A549 (cell line): ENCODE measurements at regions not wholly inside any gene's neighbourhood (a gene's known extent, or its start where the extent isn't known, plus 50 kb on each side); places are given as distances from the start of the nearest gene placed in this dataset.
"Not testable (repeated sequence)": the region's sequence is repeated elsewhere in the genome, so short reads cannot be mapped to it uniquely, and the experiment has no call there.

Experiments
- ATAC-seq, 2 experiments: fragments of 200-7000 bp in 1 of 2; fragments of >200 bp in 1 of 2; cut with Nextera tagmentation in 1 of 2; cut with Tn5 transposase in 1 of 2; 3 replicates each; pipeline versions ENCODE4 v1.8.0 to v1.9.1; 2018 to 2020; ENCODE audit warnings: mild to moderate bottlenecking in 1 of 2, moderate library complexity in 1 of 2
- CTCF ChIA-PET: fragments of 300-600 bp; sonication (Branson Sonifier 250); formaldehyde crosslinking; extraction: SDS; loops from one replicate; lab custom pipeline; 2021; ENCODE audit warnings: antibody characterized with exemption, inconsistent platforms; lab: Yijun Ruan, JAX
- POLR2A ChIA-PET: fragments of 350-600 bp; formaldehyde crosslinking; extraction: SDS; loops from one replicate; lab custom pipeline; 2021; ENCODE audit warnings: antibody characterized with exemption, inconsistent platforms; lab: Yijun Ruan, JAX
- DNase-seq, 2 experiments: peaks; one replicate each; pipeline versions ENCODE4 v3.0.0 to v3.0.0-alpha.2; 2011 to 2016; ENCODE audit warnings: low read depth in 1 of 2, low spot score in 1 of 2
- FAIRE-seq: peaks from 2 replicates; lab custom pipeline; 2011; peaks lifted over from hg19 to GRCh38; lab: Jason Lieb, UNC
- H3K27ac ChIP-seq, 2 experiments: fragments of >200 bp; sonication (Bioruptor Twin); formaldehyde crosslinking; 3 replicates each; pipeline ENCODE4 v1.5.1; 2016 to 2017
- H3K4me1 ChIP-seq: fragments of >200 bp; sonication (Bioruptor Twin); formaldehyde crosslinking; 3 replicates; pipeline ENCODE4 v1.6.1; 2016
- H3K4me2 ChIP-seq: fragments of >200 bp; sonication (Bioruptor Twin); formaldehyde crosslinking; 3 replicates; pipeline ENCODE4 v1.6.1; 2016
- H3K4me3 ChIP-seq: fragments of >200 bp; sonication (Bioruptor Twin); formaldehyde crosslinking; 3 replicates; pipeline ENCODE4 v1.5.1; 2016
- H3K9me3 ChIP-seq: fragments of >200 bp; sonication (Bioruptor Twin); formaldehyde crosslinking; 3 replicates; pipeline ENCODE4 v1.6.1; 2016
- BCL3 ChIP-seq: fragments of >200 bp; sonication (Bioruptor Twin); formaldehyde crosslinking; IDR thresholded peaks from 3 replicates; pipeline ENCODE4 v1.6.1; 2016
- BHLHE40 ChIP-seq: IDR thresholded peaks from 2 replicates; pipeline ENCODE4 v1.6.1; 2012; ENCODE audit warnings: low read depth, low read length, inconsistent platforms
- CBX8 ChIP-seq: fragments of 200-600 bp; sonication (generic); IDR thresholded peaks from 2 replicates; pipeline ENCODE4 v1.6.1; 2016
- CEBPB ChIP-seq, 2 experiments: fragments of >200 bp in 1 of 2; sonication (Bioruptor Twin) in 1 of 2; formaldehyde crosslinking in 1 of 2; IDR thresholded peaks; 2 replicates each; pipeline ENCODE4 v1.6.1; 2012 to 2016
- E2F6 ChIP-seq: IDR thresholded peaks from 2 replicates; pipeline ENCODE4 v1.6.1; 2012; ENCODE audit warnings: low read depth, borderline replicate concordance
- EHF ChIP-seq: fragments of 250-450 bp; sonication (Bioruptor Pico); IDR thresholded peaks from 2 replicates; pipeline ENCODE4 v1.5.0; 2020; ENCODE audit warnings: mild to moderate bottlenecking
- EHMT2 ChIP-seq: fragments of 200-600 bp; sonication (generic); IDR thresholded peaks from 2 replicates; pipeline ENCODE4 v1.6.1; 2016; ENCODE audit warnings: antibody characterized with exemption, low read depth, mild to moderate bottlenecking, moderate library complexity
- FOSB ChIP-seq: fragments of 250-450 bp; sonication (Bioruptor Pico); IDR thresholded peaks from 2 replicates; pipeline ENCODE4 v1.5.0; 2020; ENCODE audit warnings: mild to moderate bottlenecking, moderate library complexity
- FOXS1 ChIP-seq: fragments of 250-450 bp; sonication (Bioruptor Pico); IDR thresholded peaks from 2 replicates; pipeline ENCODE4 v1.5.0; 2020; ENCODE audit warnings: mild to moderate bottlenecking, moderate library complexity
- GATA3 ChIP-seq: IDR thresholded peaks from 2 replicates; pipeline ENCODE4 v1.6.1; 2012; ENCODE audit warnings: borderline replicate concordance
- HDAC2 ChIP-seq: fragments of 200-600 bp; sonication (generic); IDR thresholded peaks from 2 replicates; pipeline ENCODE4 v1.6.1; 2016
- HEYL ChIP-seq: fragments of 250-450 bp; sonication (Bioruptor Pico); IDR thresholded peaks from 2 replicates; pipeline ENCODE4 v1.8.0; 2021; ENCODE audit warnings: mild to moderate bottlenecking, moderate library complexity
- HMGXB4 ChIP-seq: fragments of 250-450 bp; sonication (Bioruptor Pico); IDR thresholded peaks from 2 replicates; pipeline ENCODE4 v1.5.0; 2021; ENCODE audit warnings: mild to moderate bottlenecking, moderate library complexity, borderline replicate concordance
- HOXB5 ChIP-seq: fragments of 250-450 bp; sonication (Bioruptor Pico); IDR thresholded peaks from 2 replicates; pipeline ENCODE4 v1.5.0; 2020; ENCODE audit warnings: mild to moderate bottlenecking, moderate library complexity
- JUN ChIP-seq, 2 experiments: fragments of >200 bp; sonication (Bioruptor Twin); formaldehyde crosslinking; IDR thresholded peaks; 2 replicates in 1 of 2; 3 replicates in 1 of 2; pipeline ENCODE4 v1.6.1; 2016 to 2017
- JUNB ChIP-seq: fragments of >200 bp; sonication (Bioruptor Twin); formaldehyde crosslinking; IDR thresholded peaks from 2 replicates; pipeline ENCODE4 v1.6.1; 2016
- KDM1A ChIP-seq: fragments of 200-600 bp; sonication (generic); IDR thresholded peaks from 2 replicates; pipeline ENCODE4 v1.6.1; 2016; ENCODE audit warnings: low read depth, mild to moderate bottlenecking
- MAZ ChIP-seq: fragments of 150-350 bp; IDR thresholded peaks from 2 replicates; pipeline ENCODE4 v1.6.1; 2014; ENCODE audit warnings: antibody characterized with exemption, low read depth, low read length, borderline replicate concordance
- POLR2AphosphoS2 ChIP-seq: conservative IDR thresholded peaks from 2 replicates; pipeline ENCODE4 v1.6.1; 2012; ENCODE audit warnings: low read length, improper control_type of control experiment, inconsistent platforms
- RCOR1 ChIP-seq: fragments of 150-350 bp; IDR thresholded peaks from 2 replicates; pipeline ENCODE4 v1.6.1; 2014; ENCODE audit warnings: antibody characterized with exemption, low read length, low read depth
- TFCP2L1 ChIP-seq: fragments of 250-450 bp; sonication (Bioruptor Pico); IDR thresholded peaks from 2 replicates; pipeline ENCODE4 v1.5.0; 2021; ENCODE audit warnings: mild to moderate bottlenecking
- ZFP36 ChIP-seq: fragments of 450-650 bp; IDR thresholded peaks from 2 replicates; pipeline ENCODE4 v1.6.1; 2014; ENCODE audit warnings: borderline replicate concordance; ENCODE audit not compliant: partially characterized antibody
- ZNF302 ChIP-seq: fragments of 250-450 bp; sonication (Bioruptor Pico); IDR thresholded peaks from 2 replicates; pipeline ENCODE4 v1.9.0; 2021; ENCODE audit warnings: inconsistent platforms, mild to moderate bottlenecking, moderate library complexity
- ZSCAN20 ChIP-seq: fragments of 250-450 bp; sonication (Bioruptor Pico); IDR thresholded peaks from 2 replicates; pipeline ENCODE4 v1.8.0; 2022; ENCODE audit warnings: mild to moderate bottlenecking, moderate library complexity
- WGBS: methylation state at CpG from one replicate; pipeline ENCODE4 v1.1.6; 2017; ENCODE audit errors: missing lambda C conversion rate; 5-methylcytosine and 5-hydroxymethylcytosine counted together
- TF ChIP-seq, protein P1 (sequence below): fragments of 150-350 bp; IDR thresholded peaks from 2 replicates; pipeline ENCODE4 v1.6.1; 2014; ENCODE audit warnings: low read depth, mild to moderate bottlenecking, low read length
- TF ChIP-seq, protein P2 (sequence below): fragments of 450-650 bp; IDR thresholded peaks from 2 replicates; pipeline ENCODE4 v1.6.1; 2014; ENCODE audit warnings: antibody characterized with exemption

- TF ChIP-seq CEBPB (IDR thresholded peaks at IDR 0.05), result no peak
- TF ChIP-seq, protein P1, sequence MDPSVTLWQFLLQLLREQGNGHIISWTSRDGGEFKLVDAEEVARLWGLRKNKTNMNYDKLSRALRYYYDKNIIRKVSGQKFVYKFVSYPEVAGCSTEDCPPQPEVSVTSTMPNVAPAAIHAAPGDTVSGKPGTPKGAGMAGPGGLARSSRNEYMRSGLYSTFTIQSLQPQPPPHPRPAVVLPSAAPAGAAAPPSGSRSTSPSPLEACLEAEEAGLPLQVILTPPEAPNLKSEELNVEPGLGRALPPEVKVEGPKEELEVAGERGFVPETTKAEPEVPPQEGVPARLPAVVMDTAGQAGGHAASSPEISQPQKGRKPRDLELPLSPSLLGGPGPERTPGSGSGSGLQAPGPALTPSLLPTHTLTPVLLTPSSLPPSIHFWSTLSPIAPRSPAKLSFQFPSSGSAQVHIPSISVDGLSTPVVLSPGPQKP, result no peak
- TF ChIP-seq ZSCAN20, result no peak
- FAIRE-seq, result no peak
- no peak overlapping the region for H3K4me3 ChIP-seq
- H3K4me2 ChIP-seq, result no peak overlapping the region
- no peak for ATAC-seq
- 1% methylated on average over 2 of the region's 2 CpGs for WGBS
- no peaks in the 10 kb centered on the region for H3K4me1 ChIP-seq
- DNase-seq, result no peak
- no peaks in the 10 kb centered on the region for H3K9me3 ChIP-seq
- POLR2A ChIA-PET, result no interaction called here
- H3K27ac ChIP-seq, result no peak overlapping the region
- CTCF ChIA-PET, result no interaction called here
These were observed 829.5 kb upstream of the ACO1 start for GRCh38 chr9:31554941-31555340.

GRCh38 chr9:31556667-31557463 is 827.6 kb upstream of the ACO1 start:
- Histone ChIP-seq H3K9me3 (no peaks in the 10 kb centered on the region), H3K27ac (no peak overlapping the region), H3K4me2 (no peak overlapping the region), H3K4me1 (no peaks in the 10 kb centered on the region), H3K4me3 (no peak overlapping the region)
- ChIA-PET CTCF (no interaction called here), POLR2A (no interaction called here)
- DNase-seq (no peak), ATAC-seq (no peak), FAIRE-seq (no peak)
- TF ChIP-seq HDAC2, result no peak
- TF ChIP-seq KDM1A, result no peak
- TF ChIP-seq EHF (CRISPR knock-in tag), result no peak
- no peak for TF ChIP-seq TFCP2L1
- no peak for TF ChIP-seq POLR2AphosphoS2
- no peak for TF ChIP-seq RCOR1
- no peak for TF ChIP-seq ZSCAN20
- TF ChIP-seq JUN (IDR thresholded peaks at IDR 0.05), result no peak
- no peak for TF ChIP-seq EHMT2
- 14% methylated on average over 3 of the region's 3 CpGs for WGBS

- 7% methylated on average over 1 of the region's 1 CpG for WGBS
- DNase-seq, H3K4me2 ChIP-seq, H3K4me1 ChIP-seq, H3K27ac ChIP-seq, CTCF ChIA-PET, H3K4me3 ChIP-seq, ATAC-seq, POLR2A ChIA-PET, FAIRE-seq, H3K9me3 ChIP-seq: not testable (repeated sequence)
These were observed 812.3 kb upstream of the ACO1 start for GRCh38 chr9:31572190-31572589.

- Histone ChIP-seq H3K4me3 (no peak overlapping the region), H3K4me2 (no peak overlapping the region), H3K9me3 (no peaks in the 10 kb centered on the region), H3K27ac (no peak overlapping the region), H3K4me1 (no peaks in the 10 kb centered on the region)
- DNase-seq, result no peak
- 0% methylated on average over 2 of the region's 2 CpGs for WGBS
- FAIRE-seq, result no peak
- CTCF ChIA-PET, result no interaction called here
- POLR2A ChIA-PET, result no interaction called here
- no peak for ATAC-seq
- TF ChIP-seq GATA3, result no peak
- TF ChIP-seq FOSB (CRISPR knock-in tag), result no peak
- TF ChIP-seq ZSCAN20, result no peak
- TF ChIP-seq ZNF302 (CRISPR knock-in tag), result no peak
- TF ChIP-seq ZFP36, result no peak
- no peak for TF ChIP-seq E2F6
- TF ChIP-seq BHLHE40, result no peak
- TF ChIP-seq EHMT2, result no peak
- TF ChIP-seq, protein P2, sequence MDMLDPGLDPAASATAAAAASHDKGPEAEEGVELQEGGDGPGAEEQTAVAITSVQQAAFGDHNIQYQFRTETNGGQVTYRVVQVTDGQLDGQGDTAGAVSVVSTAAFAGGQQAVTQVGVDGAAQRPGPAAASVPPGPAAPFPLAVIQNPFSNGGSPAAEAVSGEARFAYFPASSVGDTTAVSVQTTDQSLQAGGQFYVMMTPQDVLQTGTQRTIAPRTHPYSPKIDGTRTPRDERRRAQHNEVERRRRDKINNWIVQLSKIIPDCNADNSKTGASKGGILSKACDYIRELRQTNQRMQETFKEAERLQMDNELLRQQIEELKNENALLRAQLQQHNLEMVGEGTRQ, result no peak
- no peak for TF ChIP-seq HMGXB4 (CRISPR knock-in tag)
- no peak for TF ChIP-seq FOXS1
- TF ChIP-seq CBX8, result no peak
- no peak for TF ChIP-seq MAZ
- no peak for TF ChIP-seq HOXB5 (CRISPR knock-in tag)
- TF ChIP-seq KDM1A, result no peak
- no peak for TF ChIP-seq HEYL (CRISPR knock-in tag)
- no peak for TF ChIP-seq JUNB
- no peak for TF ChIP-seq BCL3
These were observed 810.9 kb upstream of the ACO1 start for GRCh38 chr9:31573561-31573960.
